Immature natural killer cell (primary cell): ENCODE measurements at regions not wholly inside any gene's neighbourhood (a gene's known extent, or its start where the extent isn't known, plus 50 kb on each side); places are given as distances from the start of the nearest gene placed in this dataset.

Experiments used
- DNase-seq, 3 donors: peaks; one replicate each; pipeline ENCODE4 v3.0.0; 2022; ENCODE audit warnings: mixed read lengths in 1 of 3
- H3K27ac Mint-ChIP-seq, 6 donors: one replicate each; pipeline ENCODE4 v1.8.0; 2020; ENCODE audit warnings: mixed read lengths in 6 of 6, mild to moderate bottlenecking in 5 of 6, inconsistent platforms in 4 of 6, moderate library complexity in 3 of 6
- H3K27me3 Mint-ChIP-seq, 3 donors: one replicate each; pipeline ENCODE4 v1.8.0; 2020 to 2021; ENCODE audit warnings: low read depth in 3 of 3, mild to moderate bottlenecking in 3 of 3, mixed read lengths in 3 of 3, moderate library complexity in 3 of 3, inconsistent platforms in 1 of 3
- H3K36me3 Mint-ChIP-seq, 3 donors: one replicate each; pipeline ENCODE4 v1.8.0; 2020; ENCODE audit warnings: mixed read lengths in 3 of 3, inconsistent platforms in 2 of 3, mild to moderate bottlenecking in 2 of 3
- H3K4me1 Mint-ChIP-seq, 2 donors: one replicate each; pipeline ENCODE4 v1.8.0; 2020; ENCODE audit warnings: inconsistent platforms in 2 of 2, mild to moderate bottlenecking in 2 of 2, mixed read lengths in 2 of 2, moderate library complexity in 1 of 2
- H3K4me3 Mint-ChIP-seq, 5 donors: one replicate each; pipeline ENCODE4 v1.8.0; 2020; ENCODE audit warnings: mild to moderate bottlenecking in 5 of 5, mixed read lengths in 5 of 5, inconsistent platforms in 3 of 5, moderate library complexity in 3 of 5
- H3K9me3 Mint-ChIP-seq, 6 donors: one replicate each; pipeline ENCODE4 v1.8.0; 2020; ENCODE audit warnings: mild to moderate bottlenecking in 6 of 6, mixed read lengths in 6 of 6, inconsistent platforms in 4 of 6, moderate library complexity in 3 of 6

GRCh38 chr6:55696501-55696900 is 117.5 kb upstream of the HMGCLL1 start:
- H3K9me3 Mint-ChIP-seq: peaks cover 0 to 26% (median 11%) of the 10 kb centered on the region in 6 donors
- DNase-seq: no peak
- H3K27ac Mint-ChIP-seq: no peak overlapping the region
- H3K4me3 Mint-ChIP-seq: no peak overlapping the region
- H3K27me3 Mint-ChIP-seq: no peaks in the 10 kb centered on the region
- no peaks in the 10 kb centered on the region for H3K4me1 Mint-ChIP-seq
- H3K36me3 Mint-ChIP-seq: no peaks in the 10 kb centered on the region

- DNase-seq: no peak
- H3K27me3 Mint-ChIP-seq: no peaks in the 10 kb centered on the region
- H3K27ac Mint-ChIP-seq: no peak overlapping the region
These were observed 117.0 kb upstream of the HMGCLL1 start for GRCh38 chr6:55696041-55696440.

GRCh38 chr6:55694759-55695158 is 115.8 kb upstream of the HMGCLL1 start:
- no peak overlapping the region for H3K27ac Mint-ChIP-seq
- H3K4me1 Mint-ChIP-seq: no peaks in the 10 kb centered on the region
- no peak for DNase-seq
- no peak overlapping the region for H3K4me3 Mint-ChIP-seq
- no peaks in the 10 kb centered on the region for H3K36me3 Mint-ChIP-seq
- H3K9me3 Mint-ChIP-seq: peaks cover 0 to 30% (median 13%) of the 10 kb centered on the region in 6 donors
- no peaks in the 10 kb centered on the region for H3K27me3 Mint-ChIP-seq

More at GRCh38 chr6:55696041-55696440, 117.0 kb upstream of the HMGCLL1 start:
- Mint-ChIP-seq H3K4me3 (no peak overlapping the region), H3K36me3 (no peaks in the 10 kb centered on the region), H3K4me1 (no peaks in the 10 kb centered on the region), H3K9me3 (peaks cover 0 to 29% (median 13%) of the 10 kb centered on the region in 6 donors)

GRCh38 chr6:55694148-55694547 is 115.2 kb upstream of the HMGCLL1 start:
- H3K36me3 Mint-ChIP-seq: no peaks in the 10 kb centered on the region

GRCh38 chr6:55679503-55679902 is 100.5 kb upstream of the HMGCLL1 start:
- H3K4me3 Mint-ChIP-seq: no peak overlapping the region
- H3K9me3 Mint-ChIP-seq: peaks cover 5 to 41% (median 16%) of the 10 kb centered on the region in 6 donors

More at GRCh38 chr6:55694148-55694547, 115.2 kb upstream of the HMGCLL1 start:
- Mint-ChIP-seq H3K4me3 (no peak overlapping the region), H3K27me3 (no peaks in the 10 kb centered on the region), H3K4me1 (no peaks in the 10 kb centered on the region), H3K27ac (no peak overlapping the region), H3K9me3 (peaks cover 0 to 24% (median 10%) of the 10 kb centered on the region in 6 donors)
- no peak for DNase-seq

GRCh38 chr6:55678330-55679224 is 99.6 kb upstream of the HMGCLL1 start:
- DNase-seq: no peak
- Mint-ChIP-seq H3K27ac (no peak overlapping the region), H3K9me3 (peaks cover 3 to 45% (median 14%) of the 10 kb centered on the region in 6 donors), H3K4me1 (no peaks in the 10 kb centered on the region), H3K36me3 (no peaks in the 10 kb centered on the region), H3K27me3 (peaks cover 0 to 2% (median 0%) of the 10 kb centered on the region in 3 donors), H3K4me3 (no peak overlapping the region)

More at GRCh38 chr6:55679503-55679902, 100.5 kb upstream of the HMGCLL1 start:
- H3K36me3 Mint-ChIP-seq: no peaks in the 10 kb centered on the region
- no peak for DNase-seq
- H3K27ac Mint-ChIP-seq: no peak overlapping the region
- H3K27me3 Mint-ChIP-seq: peaks cover 0 to 2% (median 0%) of the 10 kb centered on the region in 3 donors
- no peaks in the 10 kb centered on the region for H3K4me1 Mint-ChIP-seq

GRCh38 chr6:55676736-55677135 is 97.7 kb upstream of the HMGCLL1 start:
- peaks cover 3 to 40% (median 12%) of the 10 kb centered on the region in 6 donors for H3K9me3 Mint-ChIP-seq
- no peaks in the 10 kb centered on the region for H3K4me1 Mint-ChIP-seq
- H3K27me3 Mint-ChIP-seq: no peaks in the 10 kb centered on the region
- DNase-seq: no peak
- no peak overlapping the region for H3K27ac Mint-ChIP-seq
- H3K4me3 Mint-ChIP-seq: no peak overlapping the region
- no peaks in the 10 kb centered on the region for H3K36me3 Mint-ChIP-seq

GRCh38 chr6:55675941-55676340 is 96.9 kb upstream of the HMGCLL1 start:
- Mint-ChIP-seq H3K4me1 (no peaks in the 10 kb centered on the region), H3K27ac (no peak overlapping the region), H3K9me3 (peaks cover 3 to 41% (median 12%) of the 10 kb centered on the region in 6 donors), H3K27me3 (no peaks in the 10 kb centered on the region), H3K36me3 (no peaks in the 10 kb centered on the region), H3K4me3 (no peak overlapping the region)
- no peak for DNase-seq

GRCh38 chr6:55674672-55675071 is 95.7 kb upstream of the HMGCLL1 start:
- no peak overlapping the region for H3K27ac Mint-ChIP-seq

GRCh38 chr6:55670850-55671413 is 91.9 kb upstream of the HMGCLL1 start:
- no peaks in the 10 kb centered on the region for H3K27me3 Mint-ChIP-seq
- no peaks in the 10 kb centered on the region for H3K36me3 Mint-ChIP-seq
- H3K27ac Mint-ChIP-seq: no peak overlapping the region

More at GRCh38 chr6:55674672-55675071, 95.7 kb upstream of the HMGCLL1 start:
- H3K4me3 Mint-ChIP-seq: no peak overlapping the region
- DNase-seq: no peak
- H3K4me1 Mint-ChIP-seq: no peaks in the 10 kb centered on the region
- no peaks in the 10 kb centered on the region for H3K27me3 Mint-ChIP-seq
- H3K36me3 Mint-ChIP-seq: no peaks in the 10 kb centered on the region
- peaks cover 3 to 51% (median 7%) of the 10 kb centered on the region in 6 donors for H3K9me3 Mint-ChIP-seq

GRCh38 chr6:55669028-55669427 is 90.0 kb upstream of the HMGCLL1 start:
- Mint-ChIP-seq H3K4me3 (no peak overlapping the region), H3K4me1 (no peaks in the 10 kb centered on the region), H3K27me3 (no peaks in the 10 kb centered on the region), H3K27ac (no peak overlapping the region), H3K36me3 (no peaks in the 10 kb centered on the region), H3K9me3 (peaks cover 5 to 36% (median 11%) of the 10 kb centered on the region in 6 donors)
- DNase-seq: no peak

More at GRCh38 chr6:55670850-55671413, 91.9 kb upstream of the HMGCLL1 start:
- H3K4me3 Mint-ChIP-seq: no peak overlapping the region
- H3K9me3 Mint-ChIP-seq: peaks cover 4 to 37% (median 7%) of the 10 kb centered on the region in 6 donors
- H3K4me1 Mint-ChIP-seq: no peaks in the 10 kb centered on the region
- DNase-seq: no peak

- H3K9me3 Mint-ChIP-seq: peaks cover 3 to 37% (median 15%) of the 10 kb centered on the region in 6 donors
- H3K27ac Mint-ChIP-seq: no peak overlapping the region
These were observed 89.6 kb upstream of the HMGCLL1 start for GRCh38 chr6:55668591-55668990.

GRCh38 chr6:55667341-55667740 is 88.3 kb upstream of the HMGCLL1 start:
- no peak overlapping the region for H3K4me3 Mint-ChIP-seq
- H3K36me3 Mint-ChIP-seq: no peaks in the 10 kb centered on the region
- no peaks in the 10 kb centered on the region for H3K4me1 Mint-ChIP-seq
- H3K27ac Mint-ChIP-seq: no peak overlapping the region
- H3K27me3 Mint-ChIP-seq: no peaks in the 10 kb centered on the region
- peaks cover 4 to 50% (median 25%) of the 10 kb centered on the region in 6 donors for H3K9me3 Mint-ChIP-seq
- DNase-seq: no peak

More at GRCh38 chr6:55668591-55668990, 89.6 kb upstream of the HMGCLL1 start:
- Mint-ChIP-seq H3K4me3 (no peak overlapping the region), H3K4me1 (no peaks in the 10 kb centered on the region), H3K27me3 (no peaks in the 10 kb centered on the region), H3K36me3 (no peaks in the 10 kb centered on the region)
- no peak for DNase-seq

GRCh38 chr6:55666606-55667225 is 87.7 kb upstream of the HMGCLL1 start:
- Mint-ChIP-seq H3K4me1 (no peaks in the 10 kb centered on the region), H3K4me3 (no peak overlapping the region), H3K27ac (no peak overlapping the region), H3K36me3 (no peaks in the 10 kb centered on the region), H3K27me3 (no peaks in the 10 kb centered on the region), H3K9me3 (peaks cover 4 to 54% (median 28%) of the 10 kb centered on the region in 6 donors)
- DNase-seq: no peak
